ENCODE measurements at regions not wholly inside any gene's neighbourhood (a gene's known extent, or its start where the extent isn't known, plus 50 kb on each side); places are given as distances from the start of the nearest gene placed in this dataset.

- POLR2A ChIA-PET, result interaction anchor here (0.5 kb wide), 1 partner anchor 641 kb away, joined by 3 read pairs; no protein-coding TSS in a partner anchor
These were observed 105.7 kb upstream of the AHI1 start for GRCh38 chr6:135603249-135603648.

GRCh38 chr6:135604035-135604860 is 106.7 kb upstream of the AHI1 start:
- no peaks in the 10 kb centered on the region for H3K9me3 ChIP-seq (ENCODE audit: control insufficient read depth, insufficient read depth, low read depth, low read length)
- no peaks in the 10 kb centered on the region for H3K36me3 ChIP-seq (ENCODE audit: control insufficient read depth in 2 of 2, insufficient read depth in 1 of 2, low read length in 2 of 2)
- peaks cover 3% of the 10 kb centered on the region; the same call in 1 of the 2 replicates for H3K4me1 ChIP-seq (ENCODE audit: control insufficient read depth, insufficient read depth, low read length)
- TF ChIP-seq ZFP37 (tag by site-specific recombination; IDR thresholded peaks at IDR 0.05) (peak; percentile 99), ZNF169 (tag by site-specific recombination; IDR thresholded peaks at IDR 0.05) (no peak)
- POLR2A ChIA-PET, result no interaction called here
- CTCF ChIA-PET, result no interaction called here
- no peak overlapping the region for H3K27ac ChIP-seq (ENCODE audit: extremely low read depth, low read depth, low read length)
- no peak overlapping the region for H3K4me3 ChIP-seq (ENCODE audit: low read depth, low read length)

More at GRCh38 chr6:135603249-135603648, 105.7 kb upstream of the AHI1 start:
- no peaks in the 10 kb centered on the region for H3K36me3 ChIP-seq (ENCODE audit: control insufficient read depth in 2 of 2, insufficient read depth in 1 of 2, low read length in 2 of 2)
- H3K9me3 ChIP-seq (ENCODE audit: control insufficient read depth, insufficient read depth, low read depth, low read length), result no peaks in the 10 kb centered on the region
- no peak overlapping the region for H3K27ac ChIP-seq (ENCODE audit: extremely low read depth, low read depth, low read length)
- CTCF ChIA-PET, result no interaction called here
- no peak for TF ChIP-seq ZNF76 (tag by site-specific recombination; IDR thresholded peaks at IDR 0.05; ENCODE audit: borderline replicate concordance, low read depth)
- TF ChIP-seq ZNF658 (tag by site-specific recombination; IDR thresholded peaks at IDR 0.05), result no peak
- TF ChIP-seq IKZF3 (tag by site-specific recombination; IDR thresholded peaks at IDR 0.05), result no peak
- TF ChIP-seq GLI2 (tag by site-specific recombination; IDR thresholded peaks at IDR 0.05; ENCODE audit: borderline replicate concordance, low read depth), result no peak
- no peak for TF ChIP-seq BCL11A (tag by site-specific recombination; IDR thresholded peaks at IDR 0.05; ENCODE audit: low read depth)
- TF ChIP-seq BCL6B (tag by site-specific recombination; IDR thresholded peaks at IDR 0.05), result no peak
- no peak for TF ChIP-seq ZNF530 (tag by site-specific recombination; IDR thresholded peaks at IDR 0.05; ENCODE audit: low read depth)
- TF ChIP-seq MZF1 (tag by site-specific recombination; IDR thresholded peaks at IDR 0.05; ENCODE audit: borderline replicate concordance), result no peak
- TF ChIP-seq ZNF707 (tag by site-specific recombination; IDR thresholded peaks at IDR 0.05), result no peak
- no peak for TF ChIP-seq HOXD13 (CRISPR knock-in tag; IDR thresholded peaks at IDR 0.05; ENCODE audit: borderline replicate concordance)
- no peak for TF ChIP-seq AEBP2 (tag by site-specific recombination; IDR thresholded peaks at IDR 0.05; ENCODE audit: borderline replicate concordance)
- H3K4me1 ChIP-seq (ENCODE audit: control insufficient read depth, insufficient read depth, low read length), result peaks cover 3% of the 10 kb centered on the region; the same call in 1 of the 2 replicates
- H3K4me3 ChIP-seq (ENCODE audit: low read depth, low read length), result no peak overlapping the region

- Histone ChIP-seq H3K27ac (ENCODE audit: extremely low read depth, low read depth, low read length) (no peak overlapping the region), H3K9me3 (ENCODE audit: control insufficient read depth, insufficient read depth, low read depth, low read length) (no peaks in the 10 kb centered on the region), H3K4me3 (ENCODE audit: low read depth, low read length) (no peak overlapping the region), H3K36me3 (ENCODE audit: control insufficient read depth in 2 of 2, insufficient read depth in 1 of 2, low read length in 2 of 2) (no peaks in the 10 kb centered on the region), H3K4me1 (ENCODE audit: control insufficient read depth, insufficient read depth, low read length) (no peaks in the 10 kb centered on the region)
- POLR2A ChIA-PET, result no interaction called here
- TF ChIP-seq ZNF19 (tag by site-specific recombination; IDR thresholded peaks at IDR 0.05; ENCODE audit: low read depth), result no peak
- TF ChIP-seq ZIC2 (tag by site-specific recombination; IDR thresholded peaks at IDR 0.05), result no peak
- TF ChIP-seq ZNF548 (tag by site-specific recombination; IDR thresholded peaks at IDR 0.05), result no peak
- no peak for TF ChIP-seq BCL11A (tag by site-specific recombination; IDR thresholded peaks at IDR 0.05; ENCODE audit: low read depth)
- no peak for TF ChIP-seq ZNF692 (tag by site-specific recombination; IDR thresholded peaks at IDR 0.05)
- TF ChIP-seq ZNF302 (tag by site-specific recombination; IDR thresholded peaks at IDR 0.05; ENCODE audit: low read depth), result no peak
- CTCF ChIA-PET, result no interaction called here
These were observed 107.8 kb upstream of the AHI1 start for GRCh38 chr6:135605278-135605790.

All from HEK293 (cell line).